PC-9 (cell line): ENCODE measurements at regions not wholly inside any gene's neighbourhood (a gene's known extent, or its start where the extent isn't known, plus 50 kb on each side); places are given as distances from the start of the nearest gene placed in this dataset.

Experiments
- BruUV-seq: library from RNA; stranded (reverse); fragments of 400-500 nt; replicated peaks from 2 replicates; lab custom pipeline; 2021; lab: Mats Ljungman, UMichigan
- CTCF ChIA-PET: fragments of 300-600 bp; sonication (Branson Sonifier 250); formaldehyde crosslinking; loops from one replicate; lab custom pipeline; 2022; ENCODE audit warnings: antibody characterized with exemption; lab: Charles Lee
- POLR2A ChIA-PET: fragments of 300-600 bp; sonication (Branson Sonifier 250); formaldehyde crosslinking; loops from one replicate; lab custom pipeline; 2022; ENCODE audit warnings: antibody characterized with exemption; ENCODE audit not compliant: unreplicated experiment; lab: Charles Lee
- DNase-seq, 2 experiments: peaks; one replicate each; pipeline versions ENCODE4 v3.0.0 to v3.0.0-alpha.2; 2015 to 2022; ENCODE audit warnings: mixed read lengths in 1 of 2
- H2AFZ ChIP-seq: fragments of 200-600 bp; sonication (generic); 2 replicates; pipeline ENCODE4 v1.8.1; 2017; ENCODE audit warnings: antibody characterized with exemption
- H3F3A ChIP-seq: fragments of 200-600 bp; sonication (generic); 2 replicates; pipeline ENCODE4 v1.8.1; 2017; ENCODE audit warnings: antibody characterized with exemption, mild to moderate bottlenecking, low read depth; ENCODE audit not compliant: insufficient read depth
- H3K27ac ChIP-seq: fragments of 200-600 bp; sonication (generic); 2 replicates; pipeline ENCODE4 v1.6.1; 2016; ENCODE audit warnings: mixed run types
- H3K27me3 ChIP-seq: fragments of 200-600 bp; sonication (generic); 2 replicates; pipeline ENCODE4 v1.6.1; 2016; ENCODE audit warnings: low read depth, mixed run types; ENCODE audit not compliant: insufficient read depth
- H3K36me3 ChIP-seq: fragments of 200-600 bp; sonication (generic); 2 replicates; pipeline ENCODE4 v1.6.1; 2016; ENCODE audit warnings: low read depth, mixed run types
- H3K4me1 ChIP-seq: fragments of 200-600 bp; sonication (generic); replicated peaks from 2 replicates; pipeline ENCODE4 v1.6.1; 2016; ENCODE audit warnings: mixed run types; ENCODE audit not compliant: insufficient read depth
- H3K4me2 ChIP-seq: fragments of 200-600 bp; sonication (generic); 2 replicates; pipeline ENCODE4 v1.6.1; 2017; ENCODE audit warnings: mixed run types
- H3K4me3 ChIP-seq: fragments of 200-600 bp; sonication (generic); 2 replicates; pipeline ENCODE4 v1.6.1; 2016; ENCODE audit warnings: mixed run types
- H3K79me2 ChIP-seq: fragments of 200-600 bp; sonication (generic); 2 replicates; pipeline ENCODE4 v1.6.1; 2017; ENCODE audit warnings: low read depth, mixed run types
- H3K9me2 ChIP-seq: fragments of 200-600 bp; sonication (generic); 2 replicates; pipeline ENCODE4 v1.8.1; 2017; ENCODE audit warnings: mild to moderate bottlenecking; ENCODE audit not compliant: insufficient read depth
- H3K9me3 ChIP-seq: fragments of 200-600 bp; sonication (generic); 2 replicates; pipeline ENCODE4 v1.8.1; 2016; ENCODE audit warnings: low read depth; ENCODE audit not compliant: insufficient read depth
- H4K20me1 ChIP-seq: fragments of 200-600 bp; sonication (generic); 2 replicates; pipeline ENCODE4 v1.8.1; 2017; ENCODE audit not compliant: insufficient read depth
- EZH2 ChIP-seq: fragments of 200-600 bp; sonication (generic); IDR thresholded peaks from 2 replicates; pipeline ENCODE4 v1.8.0; 2017; ENCODE audit warnings: antibody characterized with exemption, low read depth
- intact Hi-C: fragments of 100-400 bp; cut with micrococcal nuclease; formaldehyde crosslinking; loops from one replicate; pipeline ENCODE4 v1.10.0; 2022; ENCODE audit not compliant: unreplicated experiment
- TF ChIP-seq, protein P1 (sequence below): fragments of 200-600 bp; sonication (generic); conservative IDR thresholded peaks from 2 replicates; pipeline ENCODE4 v1.6.1; 2017; ENCODE audit warnings: mixed run types, antibody characterized with exemption, mild to moderate bottlenecking, moderate library complexity

DNA sequence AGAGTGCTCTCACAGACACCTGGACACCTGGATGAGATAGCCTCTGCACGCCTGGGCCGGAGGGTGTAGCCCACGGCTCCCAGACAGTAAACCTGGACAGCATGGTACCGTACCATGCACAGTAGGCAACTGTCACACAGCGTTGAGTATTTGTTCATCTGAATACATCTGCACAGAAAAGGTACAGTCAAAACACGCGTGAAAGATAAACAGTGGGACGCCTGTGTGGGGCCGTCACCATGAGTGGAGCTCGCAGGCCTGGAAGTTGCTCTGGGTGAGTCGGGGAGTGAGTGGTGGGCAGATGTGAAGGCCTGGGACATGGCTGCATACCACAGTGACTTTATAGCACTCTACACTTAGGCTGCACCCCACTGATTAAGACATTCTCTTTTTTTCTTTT lies 280.0 kb upstream of the SHH start:
- POLR2A ChIA-PET: no interaction called here
- H2AFZ ChIP-seq: no peak overlapping the region
- H4K20me1 ChIP-seq: no peaks in the 10 kb centered on the region
- TF ChIP-seq, protein P1, sequence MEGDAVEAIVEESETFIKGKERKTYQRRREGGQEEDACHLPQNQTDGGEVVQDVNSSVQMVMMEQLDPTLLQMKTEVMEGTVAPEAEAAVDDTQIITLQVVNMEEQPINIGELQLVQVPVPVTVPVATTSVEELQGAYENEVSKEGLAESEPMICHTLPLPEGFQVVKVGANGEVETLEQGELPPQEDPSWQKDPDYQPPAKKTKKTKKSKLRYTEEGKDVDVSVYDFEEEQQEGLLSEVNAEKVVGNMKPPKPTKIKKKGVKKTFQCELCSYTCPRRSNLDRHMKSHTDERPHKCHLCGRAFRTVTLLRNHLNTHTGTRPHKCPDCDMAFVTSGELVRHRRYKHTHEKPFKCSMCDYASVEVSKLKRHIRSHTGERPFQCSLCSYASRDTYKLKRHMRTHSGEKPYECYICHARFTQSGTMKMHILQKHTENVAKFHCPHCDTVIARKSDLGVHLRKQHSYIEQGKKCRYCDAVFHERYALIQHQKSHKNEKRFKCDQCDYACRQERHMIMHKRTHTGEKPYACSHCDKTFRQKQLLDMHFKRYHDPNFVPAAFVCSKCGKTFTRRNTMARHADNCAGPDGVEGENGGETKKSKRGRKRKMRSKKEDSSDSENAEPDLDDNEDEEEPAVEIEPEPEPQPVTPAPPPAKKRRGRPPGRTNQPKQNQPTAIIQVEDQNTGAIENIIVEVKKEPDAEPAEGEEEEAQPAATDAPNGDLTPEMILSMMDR: no peak
- TF ChIP-seq EZH2: no peak
- DNase-seq: no peak
- peaks cover 47% of the 10 kb centered on the region for H3K27me3 ChIP-seq
- BruUV-seq: no TSS peak
- CTCF ChIA-PET: no interaction called here
- no peaks in the 10 kb centered on the region for H3K79me2 ChIP-seq
- H3K36me3 ChIP-seq: no peaks in the 10 kb centered on the region
- no peaks in the 10 kb centered on the region for H3K9me3 ChIP-seq
- no peaks in the 10 kb centered on the region for H3K9me2 ChIP-seq
- intact Hi-C loops: no loop called here
- no peak overlapping the region for H3K27ac ChIP-seq
- H3K4me3 ChIP-seq: no peak overlapping the region
- H3K4me1 ChIP-seq: peaks cover 5% of the 10 kb centered on the region; the same call in 1 of the 2 replicates
- no peak overlapping the region for H3K4me2 ChIP-seq
- H3F3A ChIP-seq: no peaks in the 10 kb centered on the region

DNA sequence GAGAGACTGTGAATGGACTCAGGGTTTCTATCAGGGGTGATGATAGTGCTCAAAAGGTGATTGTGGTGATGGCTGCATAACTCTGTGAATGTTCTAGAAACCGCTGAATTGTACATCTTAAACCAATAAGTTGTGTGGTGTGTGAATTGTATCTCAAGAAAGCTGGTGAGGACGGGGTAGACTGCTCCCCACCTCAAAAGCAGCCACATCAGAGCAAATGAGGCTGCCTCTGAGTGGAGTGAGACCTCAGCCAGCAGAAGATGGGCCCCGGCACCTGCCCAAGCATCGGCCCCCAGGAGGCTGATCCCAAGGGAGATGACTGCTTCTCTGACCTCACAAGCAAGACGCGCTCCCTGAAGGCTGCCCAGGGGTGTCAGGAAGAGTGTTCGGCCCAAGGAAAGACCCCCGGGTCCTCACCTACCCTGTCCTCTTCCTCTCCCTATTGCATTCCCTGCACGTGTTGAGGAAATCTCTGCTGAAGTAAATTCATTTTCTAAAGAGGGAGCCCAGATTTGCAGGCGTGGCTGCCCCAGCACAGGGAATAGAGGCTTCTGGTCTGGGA lies 279.3 kb upstream of the SHH start:
- BruUV-seq: no TSS peak

DNA sequence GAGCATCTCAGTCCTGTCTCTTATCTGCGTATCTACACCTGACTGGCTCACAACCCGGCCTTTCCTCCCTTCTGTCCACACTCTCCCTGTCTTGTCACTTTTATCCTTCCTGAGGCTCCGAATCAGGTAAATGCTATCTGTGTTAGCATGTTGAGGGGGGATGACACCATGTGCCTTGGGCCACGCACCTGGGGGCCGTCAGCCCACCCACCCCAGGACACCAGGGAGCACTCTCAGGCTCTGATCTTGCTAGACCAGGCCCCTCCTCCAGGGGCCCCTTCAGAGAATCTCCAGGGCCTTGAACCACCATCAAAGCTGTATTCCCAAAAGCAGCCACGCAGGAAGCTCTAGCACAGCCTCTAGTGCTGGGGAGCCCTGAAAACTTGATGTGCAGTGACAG lies 278.7 kb upstream of the SHH start:
- H2AFZ ChIP-seq: no peak overlapping the region
- DNase-seq: no peak
- H3K4me2 ChIP-seq: no peak overlapping the region
- H3K27ac ChIP-seq: no peak overlapping the region
- no peaks in the 10 kb centered on the region for H3K9me2 ChIP-seq
- H3F3A ChIP-seq: no peaks in the 10 kb centered on the region
- POLR2A ChIA-PET: no interaction called here
- H3K9me3 ChIP-seq: no peaks in the 10 kb centered on the region
- TF ChIP-seq, protein P1: no peak
- TF ChIP-seq EZH2: no peak
- BruUV-seq: no TSS peak
- H4K20me1 ChIP-seq: no peaks in the 10 kb centered on the region
- H3K27me3 ChIP-seq: peaks cover 50% of the 10 kb centered on the region
- CTCF ChIA-PET: no interaction called here
- H3K4me1 ChIP-seq: peaks cover 5% of the 10 kb centered on the region; the same call in 1 of the 2 replicates
- intact Hi-C loops: no loop called here
- no peaks in the 10 kb centered on the region for H3K36me3 ChIP-seq
- H3K79me2 ChIP-seq: no peaks in the 10 kb centered on the region
- no peak overlapping the region for H3K4me3 ChIP-seq

More for the DNA sequence above, 279.3 kb upstream of the SHH start:
- Histone ChIP-seq H3K9me3 (no peaks in the 10 kb centered on the region), H4K20me1 (no peaks in the 10 kb centered on the region), H3K4me1 (peaks cover 5% of the 10 kb centered on the region; the same call in 1 of the 2 replicates), H3K79me2 (no peaks in the 10 kb centered on the region), H3K27me3 (peaks cover 49% of the 10 kb centered on the region), H3F3A (no peaks in the 10 kb centered on the region), H3K36me3 (no peaks in the 10 kb centered on the region), H3K9me2 (no peaks in the 10 kb centered on the region), H3K27ac (no peak overlapping the region), H3K4me2 (no peak overlapping the region), H2AFZ (no peak overlapping the region), H3K4me3 (no peak overlapping the region)
- no peak for TF ChIP-seq EZH2
- TF ChIP-seq, protein P1: no peak
- DNase-seq: no peak
- CTCF ChIA-PET: no interaction called here
- POLR2A ChIA-PET: no interaction called here
- intact Hi-C loops: no loop called here
